AG09309 (cell line): ENCODE measurements at regions not wholly inside any gene's neighbourhood (a gene's known extent, or its start where the extent isn't known, plus 50 kb on each side); places are given as distances from the start of the nearest gene placed in this dataset.

Experiments
- DNase-seq: peaks from one replicate; pipeline ENCODE4 v3.0.0-alpha.2; 2010; ENCODE audit warnings: low read depth
- H3K4me3 ChIP-seq: 2 replicates; pipeline ENCODE4 v1.5.1; 2011; ENCODE audit warnings: mild to moderate bottlenecking, low read depth, low read length, moderate library complexity; ENCODE audit not compliant: control insufficient read depth
- CTCF ChIP-seq: IDR thresholded peaks from 2 replicates; pipeline ENCODE4 v1.5.1; 2011; ENCODE audit warnings: mild to moderate bottlenecking, low read depth, low read length, inconsistent platforms; ENCODE audit not compliant: insufficient read depth, control insufficient read depth; ENCODE audit errors: missing control alignments

GRCh38 chr11:71334191-71334590 is 81.8 kb upstream of the SHANK2 start:
- DNase-seq: no peak
- no peak for TF ChIP-seq CTCF

GRCh38 chr11:71333473-71333872 is 81.1 kb upstream of the SHANK2 start:
- no peak overlapping the region for H3K4me3 ChIP-seq
- TF ChIP-seq CTCF: no peak
- DNase-seq: no peak

More at GRCh38 chr11:71334191-71334590, 81.8 kb upstream of the SHANK2 start:
- H3K4me3 ChIP-seq: no peak overlapping the region

GRCh38 chr11:71332447-71332846 is 80.1 kb upstream of the SHANK2 start:
- DNase-seq: no peak
- TF ChIP-seq CTCF: no peak
- no peak overlapping the region for H3K4me3 ChIP-seq

- H3K4me3 ChIP-seq: no peak overlapping the region
- TF ChIP-seq CTCF: no peak
- DNase-seq: no peak
Measured at GRCh38 chr11:71332046-71332445, 79.7 kb upstream of the SHANK2 start.

GRCh38 chr11:71331631-71332030 is 79.3 kb upstream of the SHANK2 start:
- no peak for TF ChIP-seq CTCF
- no peak overlapping the region for H3K4me3 ChIP-seq
- no peak for DNase-seq

GRCh38 chr11:71330996-71331395 is 78.6 kb upstream of the SHANK2 start:
- no peak overlapping the region for H3K4me3 ChIP-seq
- DNase-seq: no peak
- TF ChIP-seq CTCF: no peak

GRCh38 chr11:71330349-71330748 is 78.0 kb upstream of the SHANK2 start:
- DNase-seq: no peak
- no peak for TF ChIP-seq CTCF
- H3K4me3 ChIP-seq: no peak overlapping the region
